ENCODE measurements at regions not wholly inside any gene's neighbourhood (a gene's known extent, or its start where the extent isn't known, plus 50 kb on each side); places are given as distances from the start of the nearest gene placed in this dataset.

GRCh38 chr14:34034447-34035176, 83.7 kb upstream of the EGLN3 start:
- Mint-ChIP-seq H3K36me3 (ENCODE audit: unreplicated experiment) (no peaks in the 10 kb centered on the region), H3K9me3 (ENCODE audit: unreplicated experiment) (no peaks in the 10 kb centered on the region), H3K27ac (ENCODE audit: unreplicated experiment) (no peak overlapping the region), H3K4me1 (ENCODE audit: low read depth, unreplicated experiment) (peaks cover 4% of the 10 kb centered on the region), H3K4me3 (ENCODE audit: unreplicated experiment) (no peak overlapping the region), H3K27me3 (ENCODE audit: unreplicated experiment) (no peaks in the 10 kb centered on the region)
- TF ChIP-seq CTCF (IDR thresholded peaks at IDR 0.05; ENCODE audit: partially characterized antibody, unreplicated experiment) = no peak
- no peak for DNase-seq

DNA sequence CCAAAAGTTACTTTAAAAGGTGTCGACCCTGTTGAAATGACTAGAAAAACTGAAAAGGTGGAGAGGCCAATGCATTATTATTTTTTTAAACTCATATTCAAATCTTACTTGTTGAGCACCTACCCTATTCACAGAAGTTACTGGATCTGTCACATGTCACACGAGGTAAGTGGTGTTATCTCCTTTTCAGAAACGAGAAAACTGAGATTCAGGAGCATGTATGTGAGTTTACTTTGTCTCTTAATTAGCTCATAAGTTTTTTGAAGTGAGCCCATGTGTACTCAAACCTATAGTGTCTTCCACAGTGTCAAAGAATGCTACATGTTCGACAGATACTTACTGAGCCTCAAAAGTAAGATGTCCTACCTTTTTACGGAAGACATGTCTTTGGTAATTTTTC, 81.8 kb upstream of the EGLN3 start:
- peaks cover 2% of the 10 kb centered on the region for H3K4me1 Mint-ChIP-seq (ENCODE audit: low read depth, unreplicated experiment)
- no peaks in the 10 kb centered on the region for H3K27me3 Mint-ChIP-seq (ENCODE audit: unreplicated experiment)
- no peak for DNase-seq
- no peaks in the 10 kb centered on the region for H3K9me3 Mint-ChIP-seq (ENCODE audit: unreplicated experiment)
- no peak for TF ChIP-seq CTCF (IDR thresholded peaks at IDR 0.05; ENCODE audit: partially characterized antibody, unreplicated experiment)
- H3K36me3 Mint-ChIP-seq (ENCODE audit: unreplicated experiment) = no peaks in the 10 kb centered on the region
- H3K4me3 Mint-ChIP-seq (ENCODE audit: unreplicated experiment) = no peak overlapping the region
- H3K27ac Mint-ChIP-seq (ENCODE audit: unreplicated experiment) = no peak overlapping the region

- Mint-ChIP-seq H3K36me3 (ENCODE audit: unreplicated experiment) (no peaks in the 10 kb centered on the region), H3K4me1 (ENCODE audit: low read depth, unreplicated experiment) (peaks cover 2% of the 10 kb centered on the region), H3K27ac (ENCODE audit: unreplicated experiment) (no peak overlapping the region), H3K4me3 (ENCODE audit: unreplicated experiment) (no peak overlapping the region), H3K27me3 (ENCODE audit: unreplicated experiment) (no peaks in the 10 kb centered on the region), H3K9me3 (ENCODE audit: unreplicated experiment) (no peaks in the 10 kb centered on the region)
- no peak for TF ChIP-seq CTCF (IDR thresholded peaks at IDR 0.05; ENCODE audit: partially characterized antibody, unreplicated experiment)
- DNase-seq = no peak
These were observed 80.0 kb upstream of the EGLN3 start for GRCh38 chr14:34030864-34031263.

GRCh38 chr14:34029921-34030334, 79.1 kb upstream of the EGLN3 start:
- no peak for TF ChIP-seq CTCF (IDR thresholded peaks at IDR 0.05; ENCODE audit: partially characterized antibody, unreplicated experiment)
- no peak for DNase-seq
- Mint-ChIP-seq H3K4me3 (ENCODE audit: unreplicated experiment) (no peak overlapping the region), H3K4me1 (ENCODE audit: low read depth, unreplicated experiment) (peaks cover 2% of the 10 kb centered on the region), H3K9me3 (ENCODE audit: unreplicated experiment) (no peaks in the 10 kb centered on the region), H3K27me3 (ENCODE audit: unreplicated experiment) (no peaks in the 10 kb centered on the region), H3K36me3 (ENCODE audit: unreplicated experiment) (no peaks in the 10 kb centered on the region), H3K27ac (ENCODE audit: unreplicated experiment) (no peak overlapping the region)

- DNase-seq = no peak
- peaks cover 2% of the 10 kb centered on the region for H3K4me1 Mint-ChIP-seq (ENCODE audit: low read depth, unreplicated experiment)
- no peaks in the 10 kb centered on the region for H3K36me3 Mint-ChIP-seq (ENCODE audit: unreplicated experiment)
- H3K4me3 Mint-ChIP-seq (ENCODE audit: unreplicated experiment) = no peak overlapping the region
- no peaks in the 10 kb centered on the region for H3K9me3 Mint-ChIP-seq (ENCODE audit: unreplicated experiment)
- no peak overlapping the region for H3K27ac Mint-ChIP-seq (ENCODE audit: unreplicated experiment)
- TF ChIP-seq CTCF (IDR thresholded peaks at IDR 0.05; ENCODE audit: partially characterized antibody, unreplicated experiment) = no peak
- no peaks in the 10 kb centered on the region for H3K27me3 Mint-ChIP-seq (ENCODE audit: unreplicated experiment)
These were observed 77.2 kb upstream of the EGLN3 start for GRCh38 chr14:34027990-34028495.
